ENCODE measurements at regions not wholly inside any gene's neighbourhood (a gene's known extent, or its start where the extent isn't known, plus 50 kb on each side); places are given as distances from the start of the nearest gene placed in this dataset. TPM values are rescaled to one million over a fixed set of nuclear protein-coding genes. Genes with fewer than 3 reads are reported as not detected.

DNA sequence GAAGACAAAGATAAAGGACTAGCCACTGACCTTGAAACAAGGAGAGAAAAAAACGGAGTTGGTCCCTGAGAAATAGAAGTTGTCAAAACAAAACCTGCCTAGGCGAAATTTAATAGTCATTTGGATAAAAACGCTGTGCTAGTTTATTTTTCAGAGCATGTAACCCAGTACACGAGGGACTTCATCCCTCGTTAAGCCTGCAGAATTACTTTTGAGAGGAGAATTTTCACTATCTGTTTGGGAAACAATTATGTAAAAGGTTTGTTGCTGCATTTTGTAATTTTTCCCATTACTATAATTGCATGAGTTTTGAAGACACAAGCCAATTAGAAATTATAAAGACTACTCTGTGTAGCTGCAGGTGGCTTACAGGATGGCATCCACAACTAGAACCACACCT is 71.6 kb upstream of the MAP3K7 start:
- intact Hi-C loops (cut with DNase I): no loop called here
- ATAC-seq: no peak

DNA sequence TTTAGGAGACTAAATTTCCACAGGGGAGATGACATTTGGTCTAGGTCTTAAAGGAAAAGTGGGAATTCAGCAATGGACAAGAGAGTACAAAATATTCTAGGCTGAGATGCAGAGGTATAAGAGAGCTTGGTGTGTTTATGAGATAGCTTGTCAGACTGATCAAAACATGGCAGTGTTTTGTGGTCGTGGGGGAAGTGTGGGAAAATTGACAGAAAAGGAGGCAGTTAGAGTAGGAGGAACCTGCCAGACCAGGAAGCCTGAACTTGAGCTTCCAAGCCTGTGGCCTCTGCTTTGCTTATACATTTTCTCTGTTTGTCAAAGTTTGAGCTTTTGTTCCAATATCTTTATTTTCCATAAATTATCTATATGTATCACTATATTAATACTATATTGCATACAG is 69.5 kb upstream of the MAP3K7 start:
- intact Hi-C loops (cut with DNase I): no loop called here
- ATAC-seq: no peak
- DNase-seq (ENCODE audit: low spot score): no peak

More for the DNA sequence above, 71.6 kb upstream of the MAP3K7 start:
- no peak for DNase-seq (ENCODE audit: low spot score)

DNA sequence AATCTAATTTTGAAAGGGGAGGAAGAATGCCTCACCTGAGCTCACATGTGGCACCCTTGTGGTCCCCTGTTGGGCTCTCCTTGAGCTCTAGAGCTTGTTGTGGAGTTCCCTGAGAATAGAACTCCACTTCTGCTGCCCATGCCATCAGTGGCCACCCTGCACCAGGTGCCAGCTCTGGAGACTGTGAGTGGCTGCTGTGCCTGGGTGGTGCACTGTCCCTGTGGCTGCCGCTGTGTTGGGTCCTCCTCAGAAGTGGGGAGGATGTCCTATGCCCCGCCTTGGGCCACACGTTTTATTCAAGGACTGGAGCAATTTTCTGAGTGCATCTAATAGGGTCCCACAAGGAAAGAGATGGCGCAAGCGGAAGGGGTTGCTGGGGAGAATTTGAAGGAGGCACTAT is 67.9 kb upstream of the MAP3K7 start:
- intact Hi-C loops (cut with DNase I): no loop called here
- ATAC-seq: no peak
- DNase-seq (ENCODE audit: low spot score): no peak

DNA sequence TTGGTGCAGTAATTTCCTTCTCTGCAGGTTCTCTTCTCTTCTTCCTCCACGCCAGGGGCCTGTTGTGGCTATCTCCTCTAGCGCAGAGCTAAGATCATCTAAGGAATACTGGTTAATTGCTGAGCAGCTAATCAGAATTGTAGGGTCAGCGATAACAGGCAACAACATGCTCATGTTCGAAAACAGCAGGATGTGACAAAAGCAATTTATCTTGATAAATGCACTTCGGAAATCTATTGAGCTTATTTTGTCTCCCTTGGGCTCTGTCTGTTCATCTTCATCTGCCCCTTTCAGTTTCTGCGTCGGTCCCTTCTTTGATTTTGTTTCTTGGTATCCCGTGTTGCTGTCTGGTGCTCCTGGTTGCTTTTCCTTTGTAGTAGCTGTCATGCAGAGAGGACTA is 67.3 kb upstream of the MAP3K7 start:
- ATAC-seq: no peak
- intact Hi-C loops (cut with DNase I): no loop called here
- DNase-seq (ENCODE audit: low spot score): no peak

DNA sequence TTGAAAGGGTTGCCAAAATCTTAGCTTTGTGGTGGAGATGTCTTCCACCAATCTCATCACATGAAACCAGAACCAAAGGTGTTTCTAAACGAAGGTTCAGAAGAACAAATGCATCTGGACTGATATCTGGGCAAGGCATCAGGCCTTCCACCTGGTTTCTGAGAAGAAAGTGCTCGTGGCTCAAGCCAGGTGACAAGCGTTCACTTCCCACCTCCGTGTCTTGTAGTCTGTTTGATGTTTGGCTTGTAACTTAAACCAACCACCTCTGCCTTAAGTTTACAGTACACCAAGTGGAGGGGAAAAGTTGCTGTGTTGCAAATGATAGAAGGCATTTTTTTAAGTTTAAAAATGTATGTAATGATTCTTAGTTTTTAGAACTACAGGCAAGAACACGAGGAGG is 66.9 kb upstream of the MAP3K7 start:
- DNase-seq (ENCODE audit: low spot score) (no peak), ATAC-seq (no peak)
- intact Hi-C loops (cut with DNase I): no loop called here

DNA sequence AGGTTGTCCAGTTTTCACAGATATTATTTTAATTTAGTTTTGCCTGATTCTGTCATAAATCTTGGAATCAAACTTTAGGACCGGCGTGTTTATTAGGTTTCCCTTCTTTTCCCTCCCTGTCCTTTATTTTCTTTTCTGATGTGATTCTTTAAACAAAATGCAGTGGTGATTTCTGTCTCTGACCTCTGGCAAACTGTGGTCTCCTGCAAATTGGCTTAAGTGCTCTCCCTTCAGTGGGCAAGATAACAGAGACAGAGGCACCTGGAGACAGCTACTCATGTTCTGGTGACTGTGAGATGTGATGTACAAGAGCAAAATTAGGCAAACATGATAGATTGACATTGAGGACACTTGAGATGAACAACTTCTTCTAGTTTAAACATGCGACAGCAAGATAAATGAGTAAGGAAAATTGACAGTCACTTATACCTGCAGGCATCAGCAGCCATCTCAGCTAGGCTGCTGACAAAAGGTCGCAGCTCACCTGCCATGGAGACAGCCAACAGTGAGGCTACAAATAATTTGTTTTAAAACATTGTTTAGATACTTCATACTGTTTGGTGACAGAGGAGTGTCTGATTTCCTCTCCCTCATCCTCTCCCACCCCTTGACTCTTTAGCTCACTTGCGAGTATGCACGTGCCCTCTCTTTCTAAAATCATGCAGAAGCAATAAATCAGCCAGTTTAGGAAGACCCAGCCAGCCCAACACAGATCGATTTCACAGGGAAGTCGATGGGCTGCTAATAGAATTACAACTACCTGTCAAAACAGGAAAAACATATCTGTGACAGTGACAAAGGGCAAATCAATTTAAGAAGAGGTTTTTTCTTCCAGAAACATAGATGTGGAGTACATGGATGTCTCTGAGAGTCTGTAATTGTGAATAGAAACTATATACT is 63.4 kb upstream of the MAP3K7 start:
- ATAC-seq: no peak
- intact Hi-C loops (cut with DNase I): no loop called here
- DNase-seq (ENCODE audit: low spot score): no peak

DNA sequence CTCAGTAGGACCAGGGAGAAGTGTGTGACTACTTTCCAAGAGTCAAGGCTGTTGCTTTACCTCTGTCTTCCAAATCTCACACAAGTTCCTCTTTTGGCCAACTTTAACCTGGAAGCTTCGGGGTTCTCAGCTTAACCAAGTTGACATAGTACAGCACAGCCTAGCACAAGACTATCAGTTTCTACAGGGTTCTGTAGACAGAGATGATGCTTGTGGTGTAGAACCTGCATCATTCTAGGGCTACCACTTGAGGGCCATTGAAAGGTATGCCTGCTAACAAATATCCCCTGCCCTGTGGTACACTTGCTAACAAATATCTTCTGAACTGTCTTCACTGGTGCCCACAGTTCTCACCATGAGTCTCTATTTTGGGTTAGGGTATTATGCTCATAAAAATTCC is 62.0 kb upstream of the MAP3K7 start:
- no peak for ATAC-seq
- intact Hi-C loops (cut with DNase I): no loop called here
- no peak for DNase-seq (ENCODE audit: low spot score)

DNA sequence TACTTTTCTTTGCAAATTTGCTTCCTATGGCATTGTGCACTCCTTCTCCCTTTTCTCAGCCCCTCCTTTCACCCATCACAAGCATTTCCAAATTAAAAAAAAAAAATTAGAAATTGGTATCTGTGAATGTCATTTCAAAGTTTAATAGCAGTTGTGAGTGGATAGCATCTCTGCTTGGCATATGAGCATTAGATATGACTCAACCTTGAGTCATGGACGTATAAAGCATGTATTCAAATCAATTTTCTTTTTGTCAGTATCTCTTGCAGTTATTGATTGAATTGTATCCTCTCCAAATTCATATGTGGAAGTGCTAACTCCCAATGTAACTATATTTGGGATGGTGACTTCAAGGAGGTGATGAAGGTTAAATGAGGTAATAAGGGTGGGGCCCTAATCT is 60.1 kb upstream of the MAP3K7 start:
- no peak for ATAC-seq
- DNase-seq (ENCODE audit: low spot score): no peak
- intact Hi-C loops (cut with DNase I): no loop called here

DNA sequence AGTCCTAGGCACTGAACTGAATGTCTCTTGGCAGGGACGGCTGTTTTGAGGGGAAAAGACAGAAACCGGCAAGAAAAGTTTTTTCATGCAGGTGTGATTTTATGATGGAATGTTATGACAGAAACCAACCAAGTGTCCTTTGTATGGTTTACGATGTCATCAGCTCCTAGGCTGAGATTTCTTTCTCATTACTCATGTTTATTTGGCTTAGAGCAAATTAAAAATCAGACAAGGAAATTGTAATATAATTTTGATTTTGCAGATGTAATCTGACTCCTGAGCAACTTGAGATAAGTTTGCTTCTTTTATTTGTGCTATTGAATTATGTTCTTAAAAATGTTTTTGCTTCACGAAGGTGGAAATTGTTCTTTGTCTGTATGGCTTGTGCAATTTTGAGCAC is 58.8 kb upstream of the MAP3K7 start:
- intact Hi-C loops (cut with DNase I): no loop called here
- ATAC-seq (no peak), DNase-seq (ENCODE audit: low spot score) (no peak)

DNA sequence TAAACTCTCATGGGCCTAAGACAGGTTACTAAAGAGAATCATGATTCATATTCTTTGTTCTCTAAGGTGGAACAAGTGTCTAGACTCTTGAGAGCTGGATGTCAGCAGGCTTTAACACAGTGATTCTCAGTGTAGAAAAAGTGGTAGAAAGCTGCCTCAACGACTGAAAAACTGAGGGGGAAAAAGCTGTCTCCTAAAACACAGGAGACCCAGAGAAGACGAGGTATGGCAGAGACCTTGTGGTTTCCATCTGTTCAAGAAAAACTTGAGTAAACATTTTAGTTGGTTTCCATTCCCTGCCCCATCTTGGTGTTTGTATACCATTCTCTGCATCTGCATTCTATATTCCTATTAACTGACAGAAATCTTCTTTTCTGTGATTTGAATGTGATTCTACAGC is 57.6 kb upstream of the MAP3K7 start:
- intact Hi-C loops (cut with DNase I): no loop called here
- DNase-seq (ENCODE audit: low spot score) (no peak), ATAC-seq (no peak)

DNA sequence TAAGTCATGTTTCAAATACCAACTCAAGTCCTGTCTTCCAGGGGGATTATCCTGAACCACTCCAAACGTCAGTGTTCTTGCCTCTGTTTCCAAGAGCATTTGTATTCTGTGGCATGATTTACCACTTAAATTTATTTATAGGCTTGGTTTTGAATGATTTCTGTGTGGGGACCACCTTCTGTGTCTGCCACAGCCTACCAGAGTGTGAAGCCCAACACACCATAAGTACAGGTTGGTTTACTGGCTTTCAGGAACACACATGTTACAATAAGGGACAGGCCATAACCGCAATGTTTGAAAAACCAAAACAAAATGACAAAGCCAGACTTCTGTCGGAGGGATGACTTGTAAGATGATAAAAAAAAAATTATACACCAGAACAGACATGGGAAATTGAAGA is 56.5 kb upstream of the MAP3K7 start:
- intact Hi-C loops (cut with DNase I): no loop called here
- DNase-seq (ENCODE audit: low spot score) (no peak), ATAC-seq (no peak)

DNA sequence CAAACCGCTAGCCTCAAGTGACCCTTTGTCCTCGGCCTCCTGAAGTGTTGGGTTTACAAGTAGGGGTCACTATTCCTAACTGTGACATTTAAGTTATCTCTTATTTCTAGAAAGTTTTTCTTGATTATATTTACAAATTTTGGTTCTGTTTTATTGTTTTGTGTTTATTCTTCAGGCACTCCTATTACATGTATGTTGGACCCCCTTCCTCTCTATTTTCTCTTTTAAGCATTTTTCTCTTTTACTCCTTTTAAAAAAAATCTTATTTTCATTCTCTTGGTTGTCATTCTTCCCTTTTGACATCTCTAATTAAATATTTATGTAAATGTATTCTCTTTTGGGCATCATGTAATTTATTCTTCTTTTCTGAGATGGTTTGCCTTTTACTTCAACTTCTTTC is 50.4 kb upstream of the MAP3K7 start:
- ATAC-seq (no peak), DNase-seq (ENCODE audit: low spot score) (no peak)
- intact Hi-C loops (cut with DNase I): no loop called here

Small RNAs in the stretch of these regions (microRNA-seq; reads per million reads assigned to microRNA genes)
- gene MIR4643: not detected

All from sciatic nerve (tissue), 2 donors.